Smooth muscle cell (in vitro differentiated cells): ENCODE measurements at regions not wholly inside any gene's neighbourhood (a gene's known extent, or its start where the extent isn't known, plus 50 kb on each side); places are given as distances from the start of the nearest gene placed in this dataset.
"Not testable (repeated sequence)": the region's sequence is repeated elsewhere in the genome, so short reads cannot be mapped to it uniquely, and the experiment has no call there.

ENCODE experiments used
- DNase-seq: peaks from one replicate; lab custom pipeline; 2025; ENCODE audit not compliant: unreplicated experiment; lab: John Stamatoyannopoulos, UW
- H2AFZ ChIP-seq: fragments of 200-600 bp; sonication (generic); 2 replicates; pipeline ENCODE4 v1.6.0; 2016; ENCODE audit warnings: antibody characterized with exemption, low read depth, mild to moderate bottlenecking
- H3F3A ChIP-seq: fragments of 200-600 bp; sonication (generic); 2 replicates; pipeline ENCODE4 v1.6.0; 2017; ENCODE audit warnings: antibody characterized with exemption, low read depth
- H3K27ac ChIP-seq: fragments of 200-600 bp; sonication (generic); 2 replicates; pipeline ENCODE4 v1.5.1; 2016; ENCODE audit warnings: low read depth, mild to moderate bottlenecking
- H3K27me3 ChIP-seq: fragments of 200-600 bp; sonication (generic); 2 replicates; pipeline ENCODE4 v1.6.1; 2016; ENCODE audit warnings: low read depth, mild to moderate bottlenecking
- H3K36me3 ChIP-seq: fragments of 200-600 bp; sonication (generic); 2 replicates; pipeline ENCODE4 v1.5.1; 2016; ENCODE audit warnings: low read depth
- H3K4me1 ChIP-seq: fragments of 200-600 bp; sonication (generic); 2 replicates; pipeline ENCODE4 v1.5.1; 2016; ENCODE audit warnings: low read depth
- H3K4me2 ChIP-seq: fragments of 200-600 bp; sonication (generic); 2 replicates; pipeline ENCODE4 v1.6.0; 2016; ENCODE audit warnings: mild to moderate bottlenecking
- H3K4me3 ChIP-seq: fragments of 200-600 bp; sonication (generic); 2 replicates; pipeline ENCODE4 v1.5.1; 2016; ENCODE audit warnings: mild to moderate bottlenecking
- H3K79me2 ChIP-seq: fragments of 200-600 bp; sonication (generic); 2 replicates; pipeline ENCODE4 v1.6.0; 2016; ENCODE audit warnings: low read depth, mild to moderate bottlenecking
- H3K9ac ChIP-seq: fragments of 200-600 bp; sonication (generic); 2 replicates; pipeline ENCODE4 v1.6.0; 2016; ENCODE audit warnings: low read depth
- H3K9me3 ChIP-seq: fragments of 200-600 bp; sonication (generic); replicated peaks from 2 replicates; pipeline ENCODE4 v1.5.1; 2016; ENCODE audit warnings: low read depth
- H4K20me1 ChIP-seq: fragments of 200-600 bp; sonication (generic); 2 replicates; pipeline ENCODE4 v1.6.0; 2016; ENCODE audit warnings: low read depth
- WGBS: methylation state at CpG from one replicate; pipeline ENCODE4 v1.1.7; 2016; ENCODE audit warnings: low lambda C conversion rate; 5-methylcytosine and 5-hydroxymethylcytosine counted together
- TF ChIP-seq, protein P1 (sequence below): fragments of 200-600 bp; sonication (generic); IDR thresholded peaks from 2 replicates; pipeline ENCODE4 v1.5.1; 2017; ENCODE audit warnings: borderline replicate concordance, mild to moderate bottlenecking, antibody characterized with exemption; ENCODE audit not compliant: insufficient read depth, poor library complexity, severe bottlenecking

DNA sequence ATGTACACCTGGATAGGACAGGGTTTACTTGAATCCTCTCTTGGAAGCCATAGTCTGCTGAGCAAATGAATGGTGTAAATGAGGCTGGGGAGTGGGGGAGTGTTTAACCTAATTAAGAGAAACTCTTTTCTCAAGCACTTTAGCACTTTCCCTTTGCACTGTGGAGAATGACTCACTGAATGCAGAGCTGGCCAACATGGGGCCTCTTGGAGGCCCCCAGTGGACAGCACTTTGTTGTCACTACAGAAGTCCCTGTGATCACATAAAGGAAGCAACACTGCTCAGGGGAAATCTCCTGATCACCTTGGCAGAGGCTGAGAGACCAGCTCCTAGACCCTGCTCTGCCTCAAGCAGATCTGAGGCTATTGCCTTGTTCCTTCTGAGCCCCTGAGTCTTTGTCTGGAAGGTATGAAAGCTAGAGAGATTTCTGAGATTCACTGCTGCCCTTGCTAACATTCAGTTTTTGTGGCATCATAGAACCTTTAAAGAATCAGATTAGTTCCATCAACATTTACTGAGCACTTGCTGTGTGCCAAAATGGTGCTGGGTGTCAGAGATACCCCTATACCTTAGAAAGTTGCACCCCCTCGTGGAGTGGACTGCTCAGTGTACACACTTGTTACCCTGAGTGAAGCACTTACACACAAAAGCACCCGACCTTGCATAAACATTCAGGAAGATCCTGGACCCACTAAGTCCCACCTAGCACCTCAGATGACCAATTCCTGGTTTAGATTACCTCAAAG is 230.1 kb upstream of the CCL2 start:
- TF ChIP-seq, protein P1, sequence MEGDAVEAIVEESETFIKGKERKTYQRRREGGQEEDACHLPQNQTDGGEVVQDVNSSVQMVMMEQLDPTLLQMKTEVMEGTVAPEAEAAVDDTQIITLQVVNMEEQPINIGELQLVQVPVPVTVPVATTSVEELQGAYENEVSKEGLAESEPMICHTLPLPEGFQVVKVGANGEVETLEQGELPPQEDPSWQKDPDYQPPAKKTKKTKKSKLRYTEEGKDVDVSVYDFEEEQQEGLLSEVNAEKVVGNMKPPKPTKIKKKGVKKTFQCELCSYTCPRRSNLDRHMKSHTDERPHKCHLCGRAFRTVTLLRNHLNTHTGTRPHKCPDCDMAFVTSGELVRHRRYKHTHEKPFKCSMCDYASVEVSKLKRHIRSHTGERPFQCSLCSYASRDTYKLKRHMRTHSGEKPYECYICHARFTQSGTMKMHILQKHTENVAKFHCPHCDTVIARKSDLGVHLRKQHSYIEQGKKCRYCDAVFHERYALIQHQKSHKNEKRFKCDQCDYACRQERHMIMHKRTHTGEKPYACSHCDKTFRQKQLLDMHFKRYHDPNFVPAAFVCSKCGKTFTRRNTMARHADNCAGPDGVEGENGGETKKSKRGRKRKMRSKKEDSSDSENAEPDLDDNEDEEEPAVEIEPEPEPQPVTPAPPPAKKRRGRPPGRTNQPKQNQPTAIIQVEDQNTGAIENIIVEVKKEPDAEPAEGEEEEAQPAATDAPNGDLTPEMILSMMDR = peak; percentile 5

DNA sequence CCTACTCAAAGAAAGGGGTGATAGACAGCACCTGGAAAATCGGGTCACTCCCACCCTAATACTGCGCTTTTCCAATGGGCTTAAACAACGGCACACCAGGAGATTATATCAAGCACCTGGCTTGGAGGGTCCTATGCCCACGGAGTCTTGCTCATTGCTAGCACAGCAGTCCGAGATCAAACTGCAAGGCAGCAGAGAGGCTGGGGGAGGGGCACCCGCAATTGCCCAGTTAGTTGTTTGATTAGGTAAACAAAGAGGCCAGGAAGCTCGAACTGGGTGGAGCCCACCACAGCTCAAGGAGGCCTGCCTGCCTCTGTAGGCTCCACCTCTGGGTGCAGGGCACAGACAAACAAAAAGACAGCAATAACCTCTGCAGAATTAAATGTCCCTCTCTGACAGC is 224.5 kb upstream of the CCL2 start:
- not testable (repeated sequence) for H3K27ac ChIP-seq, H3K27me3 ChIP-seq, H4K20me1 ChIP-seq, H3K79me2 ChIP-seq, H3K9me3 ChIP-seq, H3K4me1 ChIP-seq, H3K36me3 ChIP-seq, H3F3A ChIP-seq, H3K4me2 ChIP-seq, H3K9ac ChIP-seq, H3K4me3 ChIP-seq, H2AFZ ChIP-seq, DNase-seq
- WGBS = 66% methylated on average over 7 of the region's 7 CpGs

More for the DNA sequence above, 230.1 kb upstream of the CCL2 start:
- H3K36me3 ChIP-seq = no peaks in the 10 kb centered on the region
- no peaks in the 10 kb centered on the region for H3K79me2 ChIP-seq
- H3K27ac ChIP-seq = no peak overlapping the region
- no peaks in the 10 kb centered on the region for H3K27me3 ChIP-seq
- no peak overlapping the region for H3K9ac ChIP-seq
- H2AFZ ChIP-seq = no peak overlapping the region
- no peak overlapping the region for H3K4me3 ChIP-seq
- H4K20me1 ChIP-seq = no peaks in the 10 kb centered on the region
- peak overlapping the region; percentile 31 for H3K4me2 ChIP-seq
- H3K9me3 ChIP-seq = no peaks in the 10 kb centered on the region
- peaks cover 11% of the 10 kb centered on the region for H3K4me1 ChIP-seq
- no peaks in the 10 kb centered on the region for H3F3A ChIP-seq
- DNase-seq = no peak
- 71% methylated on average over 2 of the region's 2 CpGs for WGBS

DNA sequence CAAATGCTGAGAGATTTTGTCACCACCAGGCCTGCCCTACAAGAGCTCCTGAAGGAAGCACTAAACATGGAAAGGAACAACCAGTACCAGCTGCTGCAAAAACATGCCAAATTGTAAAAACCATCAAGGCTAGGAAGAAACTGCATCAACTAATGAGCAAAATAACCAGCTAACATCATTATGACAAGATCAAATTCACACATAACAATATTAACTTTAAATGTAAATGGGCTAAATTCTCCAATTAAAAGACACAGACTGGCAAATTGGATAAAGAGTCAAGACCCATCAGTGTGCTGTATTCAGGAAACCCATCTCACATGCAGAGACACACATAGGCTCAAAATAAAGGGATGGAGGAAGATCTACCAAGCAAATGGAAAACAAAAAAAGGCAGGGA is 222.8 kb upstream of the CCL2 start:
- not testable (repeated sequence) for H3K9me3 ChIP-seq, H3K9ac ChIP-seq, H3K27ac ChIP-seq, H4K20me1 ChIP-seq, H3K36me3 ChIP-seq, H3F3A ChIP-seq, H3K79me2 ChIP-seq, H3K27me3 ChIP-seq, H2AFZ ChIP-seq, DNase-seq, H3K4me1 ChIP-seq, H3K4me2 ChIP-seq, H3K4me3 ChIP-seq

DNA sequence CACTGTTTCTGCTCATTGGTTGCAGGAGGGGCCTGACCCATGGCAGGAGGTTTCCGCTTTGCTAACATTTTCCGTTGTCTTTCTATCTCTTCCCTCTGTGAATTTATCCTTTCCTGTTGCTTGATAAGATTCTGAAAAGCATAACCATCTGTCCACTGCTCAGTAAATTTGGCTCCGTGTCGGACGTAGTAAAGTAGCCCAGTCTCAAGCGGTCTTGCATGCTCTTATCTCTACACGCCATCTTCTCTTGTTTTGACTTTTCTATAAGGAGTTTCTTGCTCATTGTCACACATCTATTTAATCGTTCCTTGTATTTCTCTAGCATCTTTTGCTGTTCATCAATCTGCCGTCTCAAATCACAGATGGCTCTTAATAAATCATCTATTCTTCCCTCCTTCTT is 216.3 kb upstream of the CCL2 start:
- not testable (repeated sequence) for H3K9ac ChIP-seq, H2AFZ ChIP-seq, H3K9me3 ChIP-seq, H3K79me2 ChIP-seq, H3K4me2 ChIP-seq, H3F3A ChIP-seq, H3K27me3 ChIP-seq, H3K4me3 ChIP-seq, DNase-seq, H3K4me1 ChIP-seq, H4K20me1 ChIP-seq, H3K27ac ChIP-seq, H3K36me3 ChIP-seq
- WGBS = 49% methylated on average over 9 of the region's 9 CpGs

DNA sequence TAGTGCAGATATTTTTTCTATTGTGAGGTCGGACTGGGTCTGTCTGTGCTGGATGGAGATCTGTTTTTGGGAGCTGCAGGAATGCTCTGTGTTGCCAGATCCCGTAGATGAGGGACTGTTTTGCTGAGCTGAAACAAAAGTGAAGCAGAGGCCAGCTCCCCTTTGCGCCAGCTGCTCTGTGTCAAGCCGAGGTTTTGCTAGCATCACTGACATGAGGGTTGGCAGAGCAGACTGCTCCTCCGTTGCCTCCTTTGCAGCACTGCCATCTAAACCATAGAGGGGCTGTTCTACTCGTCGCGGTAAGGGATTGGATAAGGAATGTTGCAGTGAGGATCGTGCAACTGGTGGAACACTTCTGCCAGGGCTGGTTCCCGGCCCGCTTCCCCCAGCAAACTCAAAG is 215.9 kb upstream of the CCL2 start:
- 75% methylated on average over 11 of the region's 11 CpGs for WGBS
- not testable (repeated sequence) for DNase-seq

DNA sequence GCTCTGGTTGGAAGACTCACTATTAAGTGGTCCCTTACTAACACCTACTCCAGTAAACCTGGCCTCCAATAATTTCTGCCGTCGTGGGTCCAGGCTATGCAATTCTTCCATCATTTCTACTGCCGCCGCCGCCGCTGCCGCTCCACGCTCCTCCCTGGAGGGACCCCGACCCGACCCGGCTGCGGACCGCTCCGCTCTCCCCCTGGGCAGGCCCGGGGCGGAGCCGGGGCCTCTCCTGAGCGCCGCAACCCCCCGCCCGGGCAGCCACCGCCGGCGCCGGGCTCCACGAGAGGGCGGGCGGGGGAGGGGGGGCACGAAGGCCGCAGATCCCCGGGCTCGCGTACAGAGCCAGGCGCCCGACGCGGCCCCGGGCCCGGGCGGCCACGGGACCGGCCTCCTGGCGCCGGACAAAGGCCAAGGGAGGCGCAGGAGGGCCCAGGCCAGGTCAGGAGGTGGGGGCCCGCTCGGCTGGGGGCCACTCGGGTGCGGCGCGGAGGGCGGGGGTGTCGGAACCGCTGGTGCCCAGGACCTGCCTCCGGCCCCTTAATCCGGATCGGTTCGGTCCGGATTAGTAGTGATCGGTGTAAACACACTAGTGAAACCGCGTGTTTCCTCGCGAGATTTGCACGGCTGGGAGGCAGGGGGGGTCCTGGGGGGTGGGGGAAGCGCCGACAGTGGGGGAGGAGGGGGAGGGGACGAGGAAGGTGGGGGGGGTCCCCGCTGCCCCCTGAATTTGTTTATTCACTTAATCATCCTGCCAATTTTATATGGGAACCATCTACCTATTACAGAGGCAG is 215.1 kb upstream of the CCL2 start:
- not testable (repeated sequence) for H4K20me1 ChIP-seq, H3F3A ChIP-seq, H3K4me1 ChIP-seq, H3K36me3 ChIP-seq, H3K9ac ChIP-seq, DNase-seq, H3K27me3 ChIP-seq, H3K9me3 ChIP-seq, H3K79me2 ChIP-seq, H2AFZ ChIP-seq, H3K4me2 ChIP-seq, H3K4me3 ChIP-seq, H3K27ac ChIP-seq
- WGBS = 78% methylated on average over 24 of the region's 69 CpGs

More for the DNA sequence above, 215.9 kb upstream of the CCL2 start:
- H3F3A ChIP-seq, H3K4me3 ChIP-seq, H3K79me2 ChIP-seq, H4K20me1 ChIP-seq, H3K9me3 ChIP-seq, H3K4me1 ChIP-seq, H3K36me3 ChIP-seq, H3K27ac ChIP-seq, H3K4me2 ChIP-seq, H2AFZ ChIP-seq, H3K9ac ChIP-seq, H3K27me3 ChIP-seq: not testable (repeated sequence)
